Effector memory CD8-positive, alpha-beta T cell (primary cell): ENCODE measurements at regions not wholly inside any gene's neighbourhood (a gene's known extent, or its start where the extent isn't known, plus 50 kb on each side); places are given as distances from the start of the nearest gene placed in this dataset.
A peak's percentile ranks its signal among the peaks of the same experiment; 100 is the strongest.

Experiments
- ATAC-seq: fragments of 150-1000 bp; cut with Tn5 transposase; replicated peaks from 2 replicates; pipeline ENCODE4 v1.10.0; 2021; ENCODE audit warnings: mild to moderate bottlenecking, moderate library complexity
- DNase-seq, 3 experiments: peaks; one replicate each; pipeline ENCODE4 v3.0.0; 2021
- H3K27ac Mint-ChIP-seq, 2 donors: one replicate each; pipeline ENCODE4 v1.8.0; 2022; ENCODE audit warnings: mild to moderate bottlenecking in 2 of 2, mixed read lengths in 2 of 2, moderate library complexity in 2 of 2
- H3K27me3 Mint-ChIP-seq, 2 donors: one replicate each; pipeline ENCODE4 v1.8.0; 2022; ENCODE audit warnings: mixed read lengths in 2 of 2
- H3K36me3 Mint-ChIP-seq: one replicate; pipeline ENCODE4 v1.8.0; 2022; ENCODE audit warnings: mild to moderate bottlenecking, moderate library complexity, mixed read lengths; ENCODE audit not compliant: insufficient read depth
- H3K4me1 Mint-ChIP-seq, 2 donors: one replicate each; pipeline ENCODE4 v1.8.0; 2022; ENCODE audit warnings: low read depth in 2 of 2, mixed read lengths in 2 of 2
- H3K4me3 Mint-ChIP-seq, 2 donors: one replicate each; pipeline ENCODE4 v1.8.0; 2022; ENCODE audit warnings: mild to moderate bottlenecking in 2 of 2, mixed read lengths in 2 of 2, moderate library complexity in 2 of 2
- H3K9me3 Mint-ChIP-seq, 2 donors: one replicate each; pipeline ENCODE4 v1.8.0; 2022; ENCODE audit warnings: mixed read lengths in 2 of 2

DNA sequence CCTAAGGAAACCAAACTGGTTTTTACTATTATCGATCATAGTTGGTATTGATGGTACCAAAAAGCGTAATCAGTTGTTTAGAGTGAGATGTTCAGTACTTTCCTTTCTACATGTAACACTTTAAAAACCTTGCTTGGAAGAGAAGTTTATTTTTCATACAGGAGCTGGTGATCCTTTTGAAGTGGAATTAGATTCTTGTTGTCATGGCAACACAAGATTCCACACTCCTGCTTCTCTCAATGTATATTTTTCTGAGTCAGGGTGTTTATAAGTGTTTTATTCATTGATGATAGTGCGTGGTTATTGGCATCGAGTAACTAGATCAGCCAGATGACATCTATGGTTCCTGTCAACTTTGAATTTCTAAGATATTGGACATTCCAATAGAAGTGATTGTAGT, 181.1 kb upstream of the CHD1 start:
- no peak for ATAC-seq
- no peak for DNase-seq
- Mint-ChIP-seq H3K4me1 (no peaks in the 10 kb centered on the region), H3K9me3 (no peaks in the 10 kb centered on the region), H3K36me3 (no peaks in the 10 kb centered on the region), H3K27me3 (no peaks in the 10 kb centered on the region), H3K27ac (no peak overlapping the region), H3K4me3 (no peak overlapping the region)

DNA sequence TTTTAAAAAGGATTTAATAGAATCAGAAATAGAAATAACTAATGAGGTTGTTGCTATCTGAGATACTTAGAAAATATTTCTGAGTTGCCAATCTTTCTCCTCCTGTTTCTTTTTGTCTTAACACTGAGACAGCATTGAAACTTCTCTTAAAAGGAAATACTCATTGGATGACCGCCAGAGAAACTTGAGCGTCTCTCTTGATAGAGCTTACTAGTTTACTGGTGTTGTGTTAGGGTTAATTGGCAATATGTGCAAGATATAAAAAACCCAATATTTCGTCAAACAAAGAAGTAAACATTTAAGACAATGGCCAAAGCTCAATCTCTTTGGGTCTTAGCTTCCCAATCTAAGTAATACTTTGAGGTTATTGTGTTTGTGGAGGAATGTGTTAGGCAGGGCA, 176.4 kb upstream of the CHD1 start:
- H3K27ac Mint-ChIP-seq: no peak overlapping the region
- no peaks in the 10 kb centered on the region for H3K36me3 Mint-ChIP-seq
- no peak overlapping the region for H3K4me3 Mint-ChIP-seq
- no peaks in the 10 kb centered on the region for H3K4me1 Mint-ChIP-seq
- DNase-seq (no peak), ATAC-seq (no peak)
- peaks cover 8 to 11% of the 10 kb centered on the region in 2 donors for H3K27me3 Mint-ChIP-seq
- no peaks in the 10 kb centered on the region for H3K9me3 Mint-ChIP-seq

DNA sequence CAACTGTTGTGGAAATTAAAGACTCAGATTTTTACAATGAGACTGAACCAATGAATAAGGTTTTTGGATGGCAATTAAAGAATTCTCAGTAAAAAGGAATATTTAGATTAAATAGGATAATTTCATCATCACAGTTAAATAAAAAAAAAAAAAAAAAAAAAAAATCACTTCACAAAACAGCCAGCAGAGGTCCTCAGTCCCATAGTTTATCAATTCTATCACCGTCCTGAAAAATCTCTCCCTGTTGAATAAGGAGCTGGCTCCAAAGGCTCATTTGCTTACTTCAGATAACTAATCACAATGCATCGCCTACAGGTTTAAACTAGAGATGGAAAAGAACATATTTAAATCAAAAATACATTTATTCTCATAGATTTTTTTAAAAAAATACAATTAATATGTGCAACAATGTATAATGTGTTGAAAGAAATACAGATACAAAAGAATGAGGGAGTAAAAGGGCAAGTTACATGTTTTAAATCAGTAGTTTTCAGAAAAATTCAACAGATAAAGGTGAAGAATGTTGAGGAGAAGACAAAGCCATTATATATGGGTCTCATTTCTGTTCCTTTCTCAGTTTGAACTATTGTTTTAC, 175.8 kb upstream of the CHD1 start:
- peak; percentile 40 for ATAC-seq
- Mint-ChIP-seq H3K4me3 (no peak overlapping the region), H3K27ac (no peak overlapping the region), H3K27me3 (peaks cover 11 to 13% of the 10 kb centered on the region in 2 donors), H3K9me3 (no peaks in the 10 kb centered on the region), H3K4me1 (no peaks in the 10 kb centered on the region), H3K36me3 (no peaks in the 10 kb centered on the region)
- no peak for DNase-seq

GRCh38 chr5:99102073-99102697, 173.4 kb upstream of the CHD1 start:
- no peaks in the 10 kb centered on the region for H3K4me1 Mint-ChIP-seq
- DNase-seq (no peak), ATAC-seq (no peak)
- H3K36me3 Mint-ChIP-seq: no peaks in the 10 kb centered on the region
- H3K27me3 Mint-ChIP-seq: peaks cover 19 to 24% of the 10 kb centered on the region in 2 donors
- no peak overlapping the region for H3K4me3 Mint-ChIP-seq
- no peaks in the 10 kb centered on the region for H3K9me3 Mint-ChIP-seq
- H3K27ac Mint-ChIP-seq: no peak overlapping the region

DNA sequence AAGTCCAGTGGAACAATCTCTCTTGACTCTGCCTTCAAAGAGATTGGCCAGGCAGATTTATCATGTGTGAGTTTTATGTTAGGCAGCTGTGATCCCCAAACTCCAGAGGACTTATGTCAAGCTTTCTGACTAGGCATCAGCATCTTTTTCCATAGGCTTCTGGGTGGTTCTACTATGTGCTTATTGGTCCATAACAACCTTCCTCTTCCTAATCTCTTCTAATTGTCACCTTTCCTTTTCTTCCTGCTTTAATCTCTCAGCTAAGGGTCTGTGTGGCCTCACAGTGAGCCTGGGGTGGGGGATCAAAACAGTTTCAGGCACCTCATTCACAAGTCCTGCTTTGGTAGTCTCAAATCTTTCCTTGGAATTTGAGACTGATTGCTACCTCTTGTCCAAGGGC, 170.9 kb upstream of the CHD1 start:
- Mint-ChIP-seq H3K9me3 (no peaks in the 10 kb centered on the region), H3K36me3 (no peaks in the 10 kb centered on the region), H3K4me3 (no peak overlapping the region), H3K4me1 (no peaks in the 10 kb centered on the region), H3K27me3 (peaks cover 24 to 25% of the 10 kb centered on the region in 2 donors), H3K27ac (no peak overlapping the region)
- ATAC-seq (no peak), DNase-seq (no peak)

DNA sequence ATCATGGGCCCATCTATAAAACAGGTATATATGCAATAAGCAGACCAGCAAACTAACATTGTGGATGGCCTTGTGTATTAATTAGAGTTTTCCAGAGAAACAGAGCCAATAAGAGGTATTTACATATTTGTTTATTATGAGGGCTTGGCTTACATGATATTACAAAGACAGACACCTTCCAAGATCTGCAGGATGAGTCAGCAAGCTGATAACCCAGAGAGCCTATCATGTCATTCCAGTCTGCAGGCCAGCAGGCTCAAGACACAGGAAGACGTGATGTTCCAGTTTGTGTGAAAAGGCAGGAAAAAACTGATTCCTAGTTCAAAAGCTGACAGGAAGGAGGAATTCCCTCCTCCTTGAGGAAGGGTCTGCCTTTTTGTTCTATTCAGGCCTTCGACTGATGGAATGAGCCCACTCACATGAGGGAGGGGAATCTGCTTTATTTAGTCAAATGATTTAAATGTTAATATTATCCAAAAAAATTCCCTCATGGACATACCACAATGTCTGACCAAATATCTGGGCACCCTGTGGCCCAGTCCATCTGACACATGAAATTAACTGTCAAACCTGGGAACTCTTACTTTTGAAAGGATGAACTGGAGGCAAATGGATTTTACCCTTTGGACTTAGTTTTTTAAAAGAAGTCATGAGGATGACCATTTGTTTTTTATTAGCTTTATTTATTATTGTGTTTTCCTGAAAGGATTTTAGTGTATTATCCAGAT, 161.2 kb upstream of the CHD1 start:
- Mint-ChIP-seq H3K4me1 (peaks cover 0 to 2% of the 10 kb centered on the region in 2 donors), H3K27me3 (peaks cover 30 to 37% of the 10 kb centered on the region in 2 donors), H3K4me3 (no peak overlapping the region), H3K36me3 (no peaks in the 10 kb centered on the region), H3K9me3 (no peaks in the 10 kb centered on the region), H3K27ac (no peak overlapping the region)
- DNase-seq (no peak), ATAC-seq (no peak)

- Mint-ChIP-seq H3K36me3 (no peaks in the 10 kb centered on the region), H3K4me3 (no peak overlapping the region), H3K4me1 (peaks cover 0 to 2% of the 10 kb centered on the region in 2 donors), H3K27me3 (peaks cover 30 to 37% of the 10 kb centered on the region in 2 donors), H3K27ac (no peak overlapping the region), H3K9me3 (no peaks in the 10 kb centered on the region)
- no peak for DNase-seq
- no peak for ATAC-seq
Measured at GRCh38 chr5:99088309-99088708, 159.5 kb upstream of the CHD1 start.

GRCh38 chr5:99083197-99083596, 154.4 kb upstream of the CHD1 start:
- no peaks in the 10 kb centered on the region for H3K36me3 Mint-ChIP-seq
- H3K4me3 Mint-ChIP-seq: no peak overlapping the region
- H3K27ac Mint-ChIP-seq: no peak overlapping the region
- peaks cover 23 to 44% of the 10 kb centered on the region in 2 donors for H3K27me3 Mint-ChIP-seq
- no peaks in the 10 kb centered on the region for H3K9me3 Mint-ChIP-seq
- no peak for ATAC-seq
- DNase-seq: no peak
- H3K4me1 Mint-ChIP-seq: peaks cover 0 to 2% of the 10 kb centered on the region in 2 donors

DNA sequence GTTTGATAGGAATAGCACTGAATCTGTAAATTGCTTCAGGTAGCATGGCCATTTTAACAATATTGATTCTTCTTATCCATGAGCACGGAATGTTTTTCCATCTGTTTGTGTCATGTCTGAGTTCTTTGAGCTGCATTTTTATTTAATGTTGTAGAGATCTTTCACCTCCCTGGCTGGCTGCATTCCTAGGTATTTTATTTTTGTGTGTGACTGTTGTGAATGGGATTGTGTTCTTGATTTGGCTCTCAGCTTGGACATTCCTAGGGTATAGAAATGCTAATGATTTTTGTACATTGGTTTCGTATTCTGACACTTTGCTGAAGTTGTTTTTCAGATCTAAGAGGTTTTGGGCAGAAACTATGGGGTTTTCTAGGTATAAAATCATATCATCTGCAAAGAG, 152.9 kb upstream of the CHD1 start:
- Mint-ChIP-seq H3K27me3 (peaks cover 20 to 41% of the 10 kb centered on the region in 2 donors), H3K36me3 (no peaks in the 10 kb centered on the region), H3K9me3 (no peaks in the 10 kb centered on the region), H3K4me1 (no peaks in the 10 kb centered on the region), H3K27ac (no peak overlapping the region), H3K4me3 (no peak overlapping the region)
- DNase-seq (no peak), ATAC-seq (no peak)

DNA sequence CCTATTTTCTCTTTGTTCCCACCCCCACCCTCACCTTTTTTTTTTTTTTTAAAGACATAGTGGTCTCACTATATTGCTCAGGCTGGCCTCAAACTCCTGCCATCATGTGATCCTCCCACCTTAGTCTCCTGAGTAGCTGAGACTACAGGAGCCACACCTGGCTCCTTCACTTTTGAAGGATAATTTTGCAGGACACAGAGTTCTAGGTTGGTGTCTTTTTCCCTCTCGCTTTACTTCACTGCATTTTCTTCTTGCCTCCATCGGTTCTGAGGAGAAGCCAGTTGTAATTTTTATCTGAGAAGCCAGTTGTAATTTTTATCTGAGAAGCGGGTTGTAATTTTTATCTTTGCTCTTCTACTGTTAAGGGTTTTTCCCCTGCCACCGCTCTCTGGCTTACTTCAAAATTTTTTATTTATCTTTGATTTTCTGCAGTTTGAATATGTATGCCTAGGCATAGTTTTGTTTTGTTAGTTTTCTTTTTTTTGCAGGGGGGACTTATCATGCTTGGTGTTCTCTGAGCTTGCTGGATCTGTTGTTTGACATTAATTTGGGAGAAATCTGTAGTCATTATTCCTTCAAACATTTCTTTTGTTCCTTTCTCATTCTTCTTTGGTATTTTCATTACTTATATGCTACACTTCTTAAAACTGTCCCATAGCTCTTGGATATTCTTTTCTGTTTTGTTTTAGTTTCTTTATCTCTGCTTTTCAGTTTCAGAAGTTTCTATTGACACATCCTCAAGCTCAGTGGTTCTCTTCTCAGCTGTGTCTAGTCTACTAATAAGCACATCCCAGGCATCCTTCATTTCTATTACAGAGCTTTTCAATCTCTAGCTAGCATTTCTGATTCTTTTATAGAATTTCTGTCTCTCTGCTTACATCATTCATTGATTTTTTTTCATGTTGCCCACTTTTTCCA, 148.2 kb upstream of the CHD1 start:
- Mint-ChIP-seq H3K4me3 (no peak overlapping the region), H3K36me3 (no peaks in the 10 kb centered on the region), H3K9me3 (peaks cover 0 to 8% of the 10 kb centered on the region in 2 donors), H3K27ac (no peak overlapping the region), H3K4me1 (no peaks in the 10 kb centered on the region), H3K27me3 (peaks cover 9 to 29% of the 10 kb centered on the region in 2 donors)
- no peak for ATAC-seq
- no peak for DNase-seq

- H3K4me1 Mint-ChIP-seq: peaks cover 0 to 4% of the 10 kb centered on the region in 2 donors
- no peaks in the 10 kb centered on the region for H3K36me3 Mint-ChIP-seq
- no peak overlapping the region for H3K27ac Mint-ChIP-seq
- H3K27me3 Mint-ChIP-seq: peaks cover 2 to 4% of the 10 kb centered on the region in 2 donors
- no peak for ATAC-seq
- H3K9me3 Mint-ChIP-seq: peaks cover 0 to 8% of the 10 kb centered on the region in 2 donors
- H3K4me3 Mint-ChIP-seq: no peak overlapping the region
- no peak for DNase-seq
Measured at GRCh38 chr5:99072846-99073245, 144.0 kb upstream of the CHD1 start.

DNA sequence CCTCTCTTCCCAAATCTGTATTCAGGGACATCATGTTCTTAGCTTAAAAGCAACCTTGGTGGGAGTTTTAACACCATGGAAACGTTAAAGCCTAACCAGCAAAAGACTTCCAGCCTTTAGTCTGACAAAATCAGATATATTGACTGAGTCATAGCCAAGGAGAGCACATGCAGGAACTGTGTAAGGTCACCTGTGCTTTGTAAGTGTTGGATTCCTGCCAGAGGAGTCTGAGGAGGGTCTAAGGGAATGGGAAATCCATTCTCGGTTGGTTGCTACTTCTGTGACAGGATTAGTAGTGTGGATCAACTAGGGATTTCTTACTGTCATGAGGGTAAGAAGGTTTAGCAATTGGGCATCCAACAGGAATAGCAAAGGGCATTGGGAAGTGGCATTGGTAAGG, 142.0 kb upstream of the CHD1 start:
- DNase-seq: no peak
- peaks cover 0 to 8% of the 10 kb centered on the region in 2 donors for H3K9me3 Mint-ChIP-seq
- no peaks in the 10 kb centered on the region for H3K27me3 Mint-ChIP-seq
- no peaks in the 10 kb centered on the region for H3K36me3 Mint-ChIP-seq
- no peak for ATAC-seq
- no peak overlapping the region for H3K4me3 Mint-ChIP-seq
- no peak overlapping the region for H3K27ac Mint-ChIP-seq
- H3K4me1 Mint-ChIP-seq: peaks cover 0 to 4% of the 10 kb centered on the region in 2 donors

DNA sequence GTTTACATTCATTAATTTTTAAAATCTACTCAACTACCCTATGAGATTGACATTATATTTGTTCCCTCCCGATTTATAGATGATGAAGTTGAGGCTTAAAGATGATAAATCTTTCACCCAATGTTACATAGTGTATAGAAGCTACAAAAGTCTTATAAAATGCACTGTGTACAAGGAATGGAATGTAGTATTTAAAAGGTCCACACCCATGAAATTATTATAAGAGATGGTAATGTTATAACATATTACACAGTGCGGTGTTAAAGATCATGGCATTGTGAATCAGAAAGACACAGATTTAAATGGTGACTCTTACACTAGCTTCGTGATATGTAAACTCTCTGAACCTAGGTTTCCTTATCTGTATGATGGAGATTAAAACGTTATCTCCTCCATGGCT, 141.6 kb upstream of the CHD1 start:
- Mint-ChIP-seq H3K27ac (no peak overlapping the region), H3K4me3 (no peak overlapping the region), H3K36me3 (no peaks in the 10 kb centered on the region), H3K4me1 (peaks cover 0 to 4% of the 10 kb centered on the region in 2 donors), H3K27me3 (no peaks in the 10 kb centered on the region), H3K9me3 (peaks cover 0 to 8% of the 10 kb centered on the region in 2 donors)
- ATAC-seq (no peak), DNase-seq (no peak)
